SK-N-SH (cell line): ENCODE measurements at regions not wholly inside any gene's neighbourhood (a gene's known extent, or its start where the extent isn't known, plus 50 kb on each side); places are given as distances from the start of the nearest gene placed in this dataset.

Experiments
- CTCF ChIA-PET: fragments of 300-600, 350-600 bp; formaldehyde crosslinking; extraction: SDS; loops from one replicate; lab custom pipeline; 2021; lab: Yijun Ruan, JAX
- POLR2A ChIA-PET: fragments of 350-600 bp; sonication (Branson Sonifier 250); formaldehyde crosslinking; extraction: SDS; loops from one replicate; lab custom pipeline; 2020; ENCODE audit warnings: antibody characterized with exemption, inconsistent platforms; lab: Yijun Ruan, JAX
- DNase-seq: peaks from one replicate; pipeline ENCODE4 v3.0.0; 2012
- H2AFZ ChIP-seq: fragments of 200-600 bp; sonication (generic); 2 replicates; pipeline ENCODE4 v1.8.1; 2016; ENCODE audit warnings: antibody characterized with exemption, mild to moderate bottlenecking, low read depth
- H3F3A ChIP-seq: fragments of 200-600 bp; sonication (generic); replicated peaks from 2 replicates; pipeline ENCODE3; 2016; ENCODE audit warnings: antibody characterized with exemption, mild to moderate bottlenecking; ENCODE audit not compliant: insufficient read depth
- H3K27ac ChIP-seq, 2 experiments: fragments of 200-500 bp in 1 of 2; fragments of 200-600 bp in 1 of 2; sonication (Bioruptor generic) in 1 of 2; sonication (generic), shearing (Covaris generic) in 1 of 2; 2 replicates each; pipeline versions ENCODE4 v1.5.1 to v1.6.1; 2014 to 2016; ENCODE audit warnings: low read depth in 2 of 2, inconsistent platforms in 1 of 2, low read length in 1 of 2, mild to moderate bottlenecking in 1 of 2, mixed read lengths in 1 of 2
- H3K27me3 ChIP-seq: fragments of 200-600 bp; sonication (generic), shearing (Covaris generic); 2 replicates; pipeline ENCODE4 v1.6.1; 2016; ENCODE audit warnings: mixed run types; ENCODE audit not compliant: insufficient read depth
- H3K36me3 ChIP-seq, 2 experiments: fragments of 200-500 bp in 1 of 2; fragments of 200-600 bp in 1 of 2; sonication (Bioruptor generic) in 1 of 2; sonication (generic) in 1 of 2; replicated peaks in 1 of 2; 2 replicates each; pipeline versions ENCODE3 to v1.5.1; 2014 to 2016; ENCODE audit warnings: low read length in 1 of 2, mild to moderate bottlenecking in 1 of 2; ENCODE audit not compliant: insufficient read depth in 2 of 2, control insufficient read depth in 1 of 2
- H3K4me1 ChIP-seq, 2 experiments: fragments of 200-500 bp in 1 of 2; fragments of 200-600 bp in 1 of 2; sonication (Bioruptor generic) in 1 of 2; sonication (generic), shearing (Covaris generic) in 1 of 2; 2 replicates each; pipeline versions ENCODE4 v1.5.1 to v1.6.1; 2014 to 2016; ENCODE audit warnings: low read depth in 1 of 2, low read length in 1 of 2, mixed run types in 1 of 2; ENCODE audit not compliant: insufficient read depth in 2 of 2, control insufficient read depth in 1 of 2
- H3K4me2 ChIP-seq: fragments of 200-600 bp; sonication (generic), shearing (Covaris generic); 2 replicates; pipeline ENCODE4 v1.6.1; 2017; ENCODE audit warnings: mixed run types
- H3K4me3 ChIP-seq, 2 experiments: fragments of 200-500 bp in 1 of 2; fragments of 200-600 bp in 1 of 2; sonication (Bioruptor generic) in 1 of 2; sonication (generic), shearing (Covaris generic) in 1 of 2; 2 replicates each; pipeline versions ENCODE4 v1.5.1 to v1.8.1; 2014 to 2016; ENCODE audit warnings: low read depth in 2 of 2, inconsistent platforms in 1 of 2, low read length in 1 of 2, mild to moderate bottlenecking in 1 of 2, mixed read lengths in 1 of 2, moderate library complexity in 1 of 2
- H3K79me2 ChIP-seq: fragments of 200-600 bp; sonication (generic); 2 replicates; pipeline ENCODE4 v1.8.1; 2017; ENCODE audit warnings: mild to moderate bottlenecking; ENCODE audit not compliant: insufficient read depth
- H3K9ac ChIP-seq: fragments of 200-600 bp; sonication (generic); 2 replicates; pipeline ENCODE4 v1.6.1; 2017; ENCODE audit warnings: mixed run types
- H3K9me2 ChIP-seq: fragments of 200-600 bp; sonication (generic); 2 replicates; pipeline ENCODE4 v1.6.1; 2017; ENCODE audit warnings: mixed run types
- H3K9me3 ChIP-seq: fragments of 200-600 bp; sonication (generic); 2 replicates; pipeline ENCODE4 v1.6.1; 2017; ENCODE audit warnings: mixed run types, mild to moderate bottlenecking, moderate library complexity
- H4K20me1 ChIP-seq: fragments of 200-600 bp; sonication (generic); 2 replicates; pipeline ENCODE4 v1.6.1; 2017; ENCODE audit warnings: mild to moderate bottlenecking, mixed run types; ENCODE audit not compliant: insufficient read depth
- ELF1 ChIP-seq: IDR thresholded peaks from 2 replicates; pipeline ENCODE4 v1.4.0; 2012
- EP300 ChIP-seq, 2 experiments: IDR thresholded peaks; 2 replicates each; pipeline versions ENCODE4 v1.4.0 to v1.6.1; 2012; ENCODE audit warnings: borderline replicate concordance in 1 of 2, low read depth in 1 of 2, low read length in 1 of 2
- EZH2phosphoT487 ChIP-seq: fragments of 200-600 bp; sonication (generic); IDR thresholded peaks from 2 replicates; pipeline ENCODE4 v1.6.1; 2017; ENCODE audit warnings: low read depth, mixed run types, mild to moderate bottlenecking, antibody characterized with exemption, moderate library complexity, borderline replicate concordance
- GABPA ChIP-seq: IDR thresholded peaks from 2 replicates; pipeline ENCODE4 v1.4.0; 2012; ENCODE audit warnings: low read depth, mild to moderate bottlenecking
- JUND ChIP-seq: IDR thresholded peaks from 2 replicates; pipeline ENCODE4 v1.4.0; 2012
- MEF2A ChIP-seq: IDR thresholded peaks from 2 replicates; pipeline ENCODE4 v1.4.0; 2012; ENCODE audit warnings: low read depth, borderline replicate concordance
- RFX5 ChIP-seq: IDR thresholded peaks from 2 replicates; pipeline ENCODE4 v1.6.1; 2012; ENCODE audit warnings: mild to moderate bottlenecking, improper control_type of control experiment, low read length
- SMC3 ChIP-seq: IDR thresholded peaks from 2 replicates; pipeline ENCODE4 v1.6.1; 2012; ENCODE audit warnings: low read depth, low read length, improper control_type of control experiment
- TCF12 ChIP-seq: IDR thresholded peaks from 2 replicates; pipeline ENCODE4 v1.4.0; 2012
- YY1 ChIP-seq: IDR thresholded peaks from 2 replicates; pipeline ENCODE4 v1.4.0; 2012; ENCODE audit warnings: low read depth, mild to moderate bottlenecking
- WGBS: methylation state at CpG from one replicate; pipeline ENCODE4 v1.1.6; 2017; ENCODE audit warnings: low lambda C conversion rate; 5-methylcytosine and 5-hydroxymethylcytosine counted together
- TF ChIP-seq, protein P1 (sequence below): fragments of 200-600 bp; sonication (generic); IDR thresholded peaks from 2 replicates; pipeline ENCODE4 v1.6.1; 2017; ENCODE audit warnings: antibody characterized with exemption, mild to moderate bottlenecking, moderate library complexity
- TF ChIP-seq, protein P2 (sequence below): fragments of 150-350 bp; IDR thresholded peaks from 2 replicates; pipeline ENCODE4 v1.6.1; 2016; ENCODE audit warnings: mild to moderate bottlenecking, low read depth, low read length
- TF ChIP-seq, protein P3 (sequence below): IDR thresholded peaks from 2 replicates; pipeline ENCODE4; 2012

DNA sequence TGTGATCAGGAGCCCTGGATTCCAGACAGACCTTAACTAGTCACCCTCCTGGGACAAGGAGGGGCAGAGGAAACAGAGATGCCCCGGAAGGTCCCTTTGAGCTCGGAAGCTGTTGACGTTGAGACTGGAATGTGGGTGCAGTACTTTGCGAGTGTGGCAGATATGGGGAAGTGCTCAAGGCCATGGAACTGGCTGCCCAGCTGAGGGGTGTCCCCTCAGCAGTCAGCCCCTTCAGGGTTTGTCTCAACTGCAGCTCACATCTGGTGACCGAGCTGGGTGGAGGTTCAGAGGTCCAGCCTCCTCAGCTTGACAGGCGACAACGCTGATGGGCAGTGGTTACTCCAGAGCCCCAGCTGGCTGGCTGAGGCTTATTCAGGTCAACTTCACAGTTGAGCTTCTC lies 150.3 kb upstream of the SNX19 start:
- Histone ChIP-seq H3K27ac (no peak overlapping the region), H3F3A (no peaks in the 10 kb centered on the region)
- POLR2A ChIA-PET: no interaction called here
- TF ChIP-seq RFX5: no peak
- TF ChIP-seq, protein P1, sequence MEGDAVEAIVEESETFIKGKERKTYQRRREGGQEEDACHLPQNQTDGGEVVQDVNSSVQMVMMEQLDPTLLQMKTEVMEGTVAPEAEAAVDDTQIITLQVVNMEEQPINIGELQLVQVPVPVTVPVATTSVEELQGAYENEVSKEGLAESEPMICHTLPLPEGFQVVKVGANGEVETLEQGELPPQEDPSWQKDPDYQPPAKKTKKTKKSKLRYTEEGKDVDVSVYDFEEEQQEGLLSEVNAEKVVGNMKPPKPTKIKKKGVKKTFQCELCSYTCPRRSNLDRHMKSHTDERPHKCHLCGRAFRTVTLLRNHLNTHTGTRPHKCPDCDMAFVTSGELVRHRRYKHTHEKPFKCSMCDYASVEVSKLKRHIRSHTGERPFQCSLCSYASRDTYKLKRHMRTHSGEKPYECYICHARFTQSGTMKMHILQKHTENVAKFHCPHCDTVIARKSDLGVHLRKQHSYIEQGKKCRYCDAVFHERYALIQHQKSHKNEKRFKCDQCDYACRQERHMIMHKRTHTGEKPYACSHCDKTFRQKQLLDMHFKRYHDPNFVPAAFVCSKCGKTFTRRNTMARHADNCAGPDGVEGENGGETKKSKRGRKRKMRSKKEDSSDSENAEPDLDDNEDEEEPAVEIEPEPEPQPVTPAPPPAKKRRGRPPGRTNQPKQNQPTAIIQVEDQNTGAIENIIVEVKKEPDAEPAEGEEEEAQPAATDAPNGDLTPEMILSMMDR: no peak
- TF ChIP-seq MEF2A: no peak
- TF ChIP-seq EZH2phosphoT487: no peak
- TF ChIP-seq YY1: no peak
- no peak for TF ChIP-seq JUND
- TF ChIP-seq TCF12: no peak
- TF ChIP-seq ELF1: no peak
- TF ChIP-seq, all 33 proteins: peak for 0
- Histone ChIP-seq H4K20me1 (no peaks in the 10 kb centered on the region), H2AFZ (no peak overlapping the region), H3K79me2 (no peaks in the 10 kb centered on the region), H3K27me3 (no peaks in the 10 kb centered on the region), H3K4me1 (no peaks in the 10 kb centered on the region), H3K9me2 (no peaks in the 10 kb centered on the region), H3K9ac (no peak overlapping the region), H3K4me3 (no peak overlapping the region), H3K9me3 (no peaks in the 10 kb centered on the region), H3K4me2 (no peak overlapping the region), H3K36me3 (no peaks in the 10 kb centered on the region)
- 41% methylated on average over 4 of the region's 7 CpGs for WGBS
- DNase-seq: no peak
- CTCF ChIA-PET: interaction anchor here (0.8 to 9.9 kb wide), 4 partner anchors 151 to 608 kb away, joined by 3 to 87 read pairs (median 6); no protein-coding TSS in a partner anchor

DNA sequence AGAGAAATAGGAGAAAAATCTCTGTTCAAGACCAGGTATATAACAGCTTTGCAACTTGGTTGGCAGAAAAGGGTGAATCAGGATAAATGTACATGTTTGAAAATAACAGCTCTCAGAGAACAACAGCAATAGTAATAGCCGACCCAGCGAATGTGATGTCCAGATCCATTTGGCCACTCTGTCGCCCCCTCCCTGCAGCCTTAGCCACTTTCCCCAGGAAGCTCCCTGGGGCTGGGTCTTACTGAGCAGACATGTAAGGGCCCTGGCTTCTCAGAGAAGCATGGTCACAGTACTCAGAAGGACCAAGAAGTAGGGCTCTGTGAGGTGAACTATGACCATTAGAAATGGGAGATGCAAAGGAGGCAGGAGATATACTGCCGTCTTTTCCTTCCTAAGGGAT lies 154.1 kb upstream of the SNX19 start:
- Histone ChIP-seq H3K4me2 (no peak overlapping the region), H3K9me3 (no peaks in the 10 kb centered on the region), H3K27ac (no peak overlapping the region), H3K27me3 (no peaks in the 10 kb centered on the region), H4K20me1 (no peaks in the 10 kb centered on the region), H3K9ac (no peak overlapping the region), H3K4me3 (no peak overlapping the region), H3K36me3 (no peaks in the 10 kb centered on the region), H3K9me2 (no peaks in the 10 kb centered on the region), H3K4me1 (no peaks in the 10 kb centered on the region), H3F3A (no peaks in the 10 kb centered on the region), H3K79me2 (no peaks in the 10 kb centered on the region), H2AFZ (no peak overlapping the region)
- TF ChIP-seq EP300 (IDR thresholded peaks at IDR 0.05; ENCODE audit: borderline replicate concordance in 1 of 2, low read depth in 1 of 2, low read length in 1 of 2): no peak
- no peak for TF ChIP-seq YY1
- TF ChIP-seq, protein P2, sequence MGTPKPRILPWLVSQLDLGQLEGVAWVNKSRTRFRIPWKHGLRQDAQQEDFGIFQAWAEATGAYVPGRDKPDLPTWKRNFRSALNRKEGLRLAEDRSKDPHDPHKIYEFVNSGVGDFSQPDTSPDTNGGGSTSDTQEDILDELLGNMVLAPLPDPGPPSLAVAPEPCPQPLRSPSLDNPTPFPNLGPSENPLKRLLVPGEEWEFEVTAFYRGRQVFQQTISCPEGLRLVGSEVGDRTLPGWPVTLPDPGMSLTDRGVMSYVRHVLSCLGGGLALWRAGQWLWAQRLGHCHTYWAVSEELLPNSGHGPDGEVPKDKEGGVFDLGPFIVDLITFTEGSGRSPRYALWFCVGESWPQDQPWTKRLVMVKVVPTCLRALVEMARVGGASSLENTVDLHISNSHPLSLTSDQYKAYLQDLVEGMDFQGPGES: no peak
- TF ChIP-seq, protein P3, sequence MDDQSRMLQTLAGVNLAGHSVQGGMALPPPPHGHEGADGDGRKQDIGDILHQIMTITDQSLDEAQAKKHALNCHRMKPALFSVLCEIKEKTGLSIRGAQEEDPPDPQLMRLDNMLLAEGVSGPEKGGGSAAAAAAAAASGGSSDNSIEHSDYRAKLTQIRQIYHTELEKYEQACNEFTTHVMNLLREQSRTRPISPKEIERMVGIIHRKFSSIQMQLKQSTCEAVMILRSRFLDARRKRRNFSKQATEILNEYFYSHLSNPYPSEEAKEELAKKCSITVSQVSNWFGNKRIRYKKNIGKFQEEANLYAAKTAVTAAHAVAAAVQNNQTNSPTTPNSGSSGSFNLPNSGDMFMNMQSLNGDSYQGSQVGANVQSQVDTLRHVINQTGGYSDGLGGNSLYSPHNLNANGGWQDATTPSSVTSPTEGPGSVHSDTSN: no peak
- TF ChIP-seq JUND: no peak
- no peak for TF ChIP-seq GABPA
- TF ChIP-seq, protein P1: no peak
- no peak for TF ChIP-seq SMC3
- ChIA-PET POLR2A (no interaction called here), CTCF (interaction anchor here (1.0 to 1.5 kb wide), 5 partner anchors 8 to 604 kb away, joined by 3 to 6 read pairs (median 3); no protein-coding TSS in a partner anchor)
- WGBS: 33% methylated on average over 4 of the region's 4 CpGs
- DNase-seq: no peak
